ENCODE measurements at regions not wholly inside any gene's neighbourhood (a gene's known extent, or its start where the extent isn't known, plus 50 kb on each side); places are given as distances from the start of the nearest gene placed in this dataset.

- Mint-ChIP-seq H3K27ac (no peak overlapping the region), H3K4me1 (peaks cover 4% of the 10 kb centered on the region), H3K9me3 (no peaks in the 10 kb centered on the region), H3K27me3 (ENCODE audit: insufficient read depth, low read depth) (peaks cover 2% of the 10 kb centered on the region), H3K4me3 (no peak overlapping the region), H3K36me3 (no peaks in the 10 kb centered on the region)
- Histone ChIP-seq H3K4me1 (no peaks in the 10 kb centered on the region), H3K9ac (no peak overlapping the region), H3K27ac (no peak overlapping the region), H3K4me2 (no peak overlapping the region), H4K20me1 (ENCODE audit: low read depth) (no peaks in the 10 kb centered on the region), H3F3A (ENCODE audit: low read depth) (no peaks in the 10 kb centered on the region), H3K27me3 (peaks cover 32% of the 10 kb centered on the region), H3K9me3 (ENCODE audit: low read depth) (no peaks in the 10 kb centered on the region), H2AFZ (replicated peaks) (no peak overlapping the region), H3K4me3 (no peak overlapping the region), H3K36me3 (no peaks in the 10 kb centered on the region), H3K79me2 (ENCODE audit: low read depth) (no peaks in the 10 kb centered on the region)
- DNase-seq (ENCODE audit: low spot score): no peak
- no peak for TF ChIP-seq EZH2phosphoT487 (IDR thresholded peaks at IDR 0.05)
Measured at GRCh38 chr10:8327140-8327423, 272.6 kb downstream of the GATA3 start.

GRCh38 chr10:8331387-8331786 is 276.9 kb downstream of the GATA3 start:
- no peak overlapping the region for H3K27ac ChIP-seq
- no peaks in the 10 kb centered on the region for H3K9me3 ChIP-seq (ENCODE audit: low read depth)
- Mint-ChIP-seq H3K4me3 (no peak overlapping the region), H3K27me3 (ENCODE audit: insufficient read depth, low read depth) (peaks cover 14% of the 10 kb centered on the region), H3K27ac (no peak overlapping the region), H3K9me3 (no peaks in the 10 kb centered on the region), H3K36me3 (no peaks in the 10 kb centered on the region), H3K4me1 (peaks cover 5% of the 10 kb centered on the region)
- no peaks in the 10 kb centered on the region for H4K20me1 ChIP-seq (ENCODE audit: low read depth)
- no peak overlapping the region for H3K9ac ChIP-seq
- H3K36me3 ChIP-seq: no peaks in the 10 kb centered on the region
- no peak for TF ChIP-seq CTCF (IDR thresholded peaks at IDR 0.05)
- H3K4me1 ChIP-seq: no peaks in the 10 kb centered on the region
- no peak overlapping the region for H3K4me3 ChIP-seq
- H3K4me2 ChIP-seq: no peak overlapping the region
- peaks cover 46% of the 10 kb centered on the region for H3K27me3 ChIP-seq
- DNase-seq (ENCODE audit: low spot score): no peak
- H3F3A ChIP-seq (ENCODE audit: low read depth): no peaks in the 10 kb centered on the region
- no peaks in the 10 kb centered on the region for H3K79me2 ChIP-seq (ENCODE audit: low read depth)
- H2AFZ ChIP-seq (replicated peaks): no peak overlapping the region

GRCh38 chr10:8331896-8332729 is 277.6 kb downstream of the GATA3 start:
- Histone ChIP-seq H3K4me3 (peak overlapping the region; percentile 46), H3K79me2 (ENCODE audit: low read depth) (no peaks in the 10 kb centered on the region), H3K9me3 (ENCODE audit: low read depth) (no peaks in the 10 kb centered on the region), H3K27me3 (peaks cover 46% of the 10 kb centered on the region), H4K20me1 (ENCODE audit: low read depth) (no peaks in the 10 kb centered on the region), H3K36me3 (no peaks in the 10 kb centered on the region), H3K4me2 (peak overlapping the region; percentile 83), H3K27ac (no peak overlapping the region), H3K4me1 (peaks cover under 1% of the 10 kb centered on the region), H2AFZ (replicated peaks) (peak overlapping the region; percentile 90), H3F3A (ENCODE audit: low read depth) (no peaks in the 10 kb centered on the region), H3K9ac (no peak overlapping the region)
- peaks cover 5% of the 10 kb centered on the region for H3K4me1 Mint-ChIP-seq
- DNase-seq (ENCODE audit: low spot score): peak; percentile 57
- TF ChIP-seq EZH2 (IDR thresholded peaks at IDR 0.05): peak; percentile 49
- TF ChIP-seq CTCF (IDR thresholded peaks at IDR 0.05): no peak
- peaks cover 14% of the 10 kb centered on the region for H3K27me3 Mint-ChIP-seq (ENCODE audit: insufficient read depth, low read depth)
- H3K36me3 Mint-ChIP-seq: no peaks in the 10 kb centered on the region
- no peak overlapping the region for H3K27ac Mint-ChIP-seq
- peak overlapping the region; percentile 86 for H3K4me3 Mint-ChIP-seq
- no peaks in the 10 kb centered on the region for H3K9me3 Mint-ChIP-seq

- DNase-seq (ENCODE audit: low spot score): no peak
- H3K9me3 Mint-ChIP-seq: no peaks in the 10 kb centered on the region
- H3K4me1 ChIP-seq: peaks cover 4% of the 10 kb centered on the region
- H3F3A ChIP-seq (ENCODE audit: low read depth): no peaks in the 10 kb centered on the region
- H3K36me3 ChIP-seq: no peaks in the 10 kb centered on the region
- H3K9me3 ChIP-seq (ENCODE audit: low read depth): no peaks in the 10 kb centered on the region
- no peak overlapping the region for H3K9ac ChIP-seq
- H3K27me3 ChIP-seq: peaks cover 46% of the 10 kb centered on the region
- peaks cover 5% of the 10 kb centered on the region for H3K4me1 Mint-ChIP-seq
- H3K4me3 ChIP-seq: peak overlapping the region; percentile 46
- TF ChIP-seq EZH2 (IDR thresholded peaks at IDR 0.05) (no peak), EZH2phosphoT487 (IDR thresholded peaks at IDR 0.05) (no peak), CTCF (IDR thresholded peaks at IDR 0.05) (no peak)
- peak overlapping the region; percentile 83 for H3K4me2 ChIP-seq
- no peak overlapping the region for H3K27ac Mint-ChIP-seq
- no peak overlapping the region for H3K27ac ChIP-seq
- peak overlapping the region; percentile 86 for H3K4me3 Mint-ChIP-seq
- H3K79me2 ChIP-seq (ENCODE audit: low read depth): no peaks in the 10 kb centered on the region
- H3K27me3 Mint-ChIP-seq (ENCODE audit: insufficient read depth, low read depth): peaks cover 14% of the 10 kb centered on the region
- peak overlapping the region; percentile 90 for H2AFZ ChIP-seq (replicated peaks)
- no peaks in the 10 kb centered on the region for H4K20me1 ChIP-seq (ENCODE audit: low read depth)
- no peaks in the 10 kb centered on the region for H3K36me3 Mint-ChIP-seq
Measured at GRCh38 chr10:8332730-8333111, 278.2 kb downstream of the GATA3 start.

Data from neural progenitor cell (in vitro differentiated cells).